Tibial artery (tissue), 4 donors: ENCODE measurements at regions not wholly inside any gene's neighbourhood (a gene's known extent, or its start where the extent isn't known, plus 50 kb on each side); places are given as distances from the start of the nearest gene placed in this dataset.

Source experiments
- DNase-seq, 2 donors: peaks; one replicate each; pipeline ENCODE4 v3.0.0-alpha.2; 2019
- H3K27ac ChIP-seq, 2 donors: fragments of 200-600 bp; sonication (generic) in 1 of 2; 1 replicate in 1 of 2; 2 replicates in 1 of 2; pipeline ENCODE4 v1.5.1; 2018 to 2019; ENCODE audit warnings: mild to moderate bottlenecking in 1 of 2
- H3K27me3 ChIP-seq, 2 donors: fragments of 200-600 bp; sonication (generic) in 1 of 2; one replicate each; pipeline versions ENCODE4 v1.5.1 to v1.6.0; 2016 to 2019
- H3K36me3 ChIP-seq, 3 donors: fragments of 200-600 bp; sonication (generic) in 2 of 3; one replicate each; pipeline ENCODE4 v1.5.1; 2016 to 2019; ENCODE audit warnings: mild to moderate bottlenecking in 2 of 3
- H3K4me1 ChIP-seq, 4 donors: fragments of 200-600 bp; sonication (generic) in 2 of 4; 1 replicate in 3 of 4; 2 replicates in 1 of 4; pipeline ENCODE4 v1.5.1; 2016 to 2019
- H3K4me3 ChIP-seq, 2 donors: fragments of 200-600 bp; sonication (generic) in 1 of 2; 1 replicate in 1 of 2; 2 replicates in 1 of 2; pipeline ENCODE4 v1.5.1; 2018 to 2019; ENCODE audit warnings: mild to moderate bottlenecking in 2 of 2
- H3K9me3 ChIP-seq, 3 donors: fragments of 200-600 bp; sonication (generic) in 1 of 3; one replicate each; pipeline ENCODE4 v1.5.1; 2016 to 2019
- CTCF ChIP-seq, 2 experiments: fragments of 200-600 bp in 1 of 2; fragments of 450-650 bp in 1 of 2; IDR thresholded peaks; one replicate each; pipeline ENCODE4 v1.5.1; 2017 to 2019; ENCODE audit warnings: antibody characterized with exemption in 2 of 2, mild to moderate bottlenecking in 1 of 2, moderate library complexity in 1 of 2
- intact Hi-C: fragments of 100-400 bp; cut with DNase I; formaldehyde crosslinking; loops from one replicate; pipeline ENCODE4 v1.15.0; 2023; ENCODE audit warnings: low total_unique reads

GRCh38 chr6:50330963-50331362 is 281.2 kb upstream of the DEFB112 start:
- no peak overlapping the region for H3K4me3 ChIP-seq
- no peaks in the 10 kb centered on the region for H3K36me3 ChIP-seq
- no peaks in the 10 kb centered on the region for H3K9me3 ChIP-seq
- TF ChIP-seq CTCF (IDR thresholded peaks at IDR 0.05) = no peak
- DNase-seq = no peak
- H3K27ac ChIP-seq = no peak overlapping the region
- no peaks in the 10 kb centered on the region for H3K27me3 ChIP-seq
- intact Hi-C loops = no loop called here
- H3K4me1 ChIP-seq = no peaks in the 10 kb centered on the region

GRCh38 chr6:50333696-50334095 is 284.0 kb upstream of the DEFB112 start:
- no peak for DNase-seq
- TF ChIP-seq CTCF (IDR thresholded peaks at IDR 0.05) = no peak
- no peaks in the 10 kb centered on the region for H3K9me3 ChIP-seq
- H3K27ac ChIP-seq = no peak overlapping the region
- no peak overlapping the region for H3K4me3 ChIP-seq
- intact Hi-C loops = no loop called here
- no peaks in the 10 kb centered on the region for H3K4me1 ChIP-seq
- H3K36me3 ChIP-seq = no peaks in the 10 kb centered on the region
- H3K27me3 ChIP-seq = no peaks in the 10 kb centered on the region

GRCh38 chr6:50337532-50338122 is 287.9 kb upstream of the DEFB112 start:
- DNase-seq = no peak
- Histone ChIP-seq H3K9me3 (no peaks in the 10 kb centered on the region), H3K36me3 (no peaks in the 10 kb centered on the region), H3K27me3 (no peaks in the 10 kb centered on the region), H3K27ac (no peak overlapping the region), H3K4me3 (no peak overlapping the region), H3K4me1 (no peaks in the 10 kb centered on the region)
- intact Hi-C loops = no loop called here
- TF ChIP-seq CTCF (IDR thresholded peaks at IDR 0.05) = no peak

GRCh38 chr6:50353603-50354002 is 303.9 kb upstream of the DEFB112 start:
- DNase-seq = no peak
- no peak overlapping the region for H3K4me3 ChIP-seq
- H3K27me3 ChIP-seq = no peaks in the 10 kb centered on the region
- no peak overlapping the region for H3K27ac ChIP-seq
- H3K36me3 ChIP-seq = no peaks in the 10 kb centered on the region
- H3K9me3 ChIP-seq = no peaks in the 10 kb centered on the region
- TF ChIP-seq CTCF (IDR thresholded peaks at IDR 0.05) = no peak
- H3K4me1 ChIP-seq = no peaks in the 10 kb centered on the region
- intact Hi-C loops = no loop called here

- H3K9me3 ChIP-seq = no peaks in the 10 kb centered on the region
- no peaks in the 10 kb centered on the region for H3K4me1 ChIP-seq
- no peaks in the 10 kb centered on the region for H3K27me3 ChIP-seq
- H3K27ac ChIP-seq = no peak overlapping the region
- H3K4me3 ChIP-seq = no peak overlapping the region
- DNase-seq = no peak
- intact Hi-C loops = no loop called here
- TF ChIP-seq CTCF (IDR thresholded peaks at IDR 0.05) = no peak
- H3K36me3 ChIP-seq = no peaks in the 10 kb centered on the region
These were observed 308.4 kb upstream of the DEFB112 start for GRCh38 chr6:50358113-50358512.
